Transverse colon (tissue), 4 donors: ENCODE measurements at regions not wholly inside any gene's neighbourhood (a gene's known extent, or its start where the extent isn't known, plus 50 kb on each side); places are given as distances from the start of the nearest gene placed in this dataset.
"Not testable (repeated sequence)": the region's sequence is repeated elsewhere in the genome, so short reads cannot be mapped to it uniquely, and the experiment has no call there.

Experiments used
- DNase-seq: peaks from one replicate; pipeline ENCODE4 v3.0.0-alpha.2; 2019
- H3K27ac ChIP-seq, 4 donors: fragments of 200-600 bp; sonication (generic); 2 replicates each; pipeline ENCODE4 v1.5.1; 2016 to 2018; ENCODE audit warnings: inconsistent platforms in 4 of 4
- H3K27me3 ChIP-seq: fragments of 200-600 bp; sonication (generic); 2 replicates; pipeline ENCODE4 v1.5.1; 2017; ENCODE audit warnings: inconsistent platforms
- H3K36me3 ChIP-seq, 4 donors: fragments of 200-600 bp; sonication (generic); 2 replicates each; pipeline ENCODE4 v1.5.1; 2017 to 2019; ENCODE audit warnings: inconsistent platforms in 4 of 4
- H3K4me1 ChIP-seq, 4 donors: fragments of 200-600 bp; sonication (generic); 2 replicates each; pipeline ENCODE4 v1.5.1; 2017 to 2020; ENCODE audit warnings: inconsistent platforms in 4 of 4
- H3K4me3 ChIP-seq, 4 donors: fragments of 200-600 bp; sonication (generic); 1 replicate in 1 of 4; 2 replicates in 3 of 4; pipeline versions ENCODE4 v1.5.1 to v1.6.1; 2017 to 2019; ENCODE audit warnings: inconsistent platforms in 4 of 4
- H3K9me3 ChIP-seq, 2 donors: fragments of 200-600 bp; sonication (generic); 2 replicates each; pipeline ENCODE4 v1.5.1; 2017 to 2019; ENCODE audit warnings: inconsistent platforms in 2 of 2
- EP300 ChIP-seq: sonication (generic); formaldehyde crosslinking; IDR thresholded peaks from one replicate; pipeline ENCODE4 v1.6.1; 2017; ENCODE audit warnings: antibody characterized with exemption, low read depth
- POLR2A ChIP-seq: fragments of 450-650 bp; IDR thresholded peaks from one replicate; pipeline ENCODE4 v1.6.1; 2016; ENCODE audit warnings: antibody characterized with exemption, mild to moderate bottlenecking, moderate library complexity
- POLR2AphosphoS5 ChIP-seq, 3 donors: sonication (generic); formaldehyde crosslinking; IDR thresholded peaks; one replicate each; pipeline ENCODE4 v1.6.1; 2016; ENCODE audit warnings: antibody characterized with exemption in 3 of 3
- WGBS, 2 donors: methylation state at CpG; one replicate each; pipeline ENCODE4 v1.1.5; 2018; ENCODE audit warnings: low coverage in 1 of 2; 5-methylcytosine and 5-hydroxymethylcytosine counted together
- in situ Hi-C, 4 donors: fragments of 200-750 bp; cut with MboI; loops; one replicate each; pipeline versions ENCODE4 v1.15.0 to v1.15.1; 2017; ENCODE audit warnings: low sequenced_read_pairs in 3 of 4, low pct_ligation_motif_present in 1 of 4, low pct_unique_long_range_greater_than_20kb in 1 of 4
- intact Hi-C: fragments of 100-400 bp; cut with DNase I; formaldehyde crosslinking; loops from one replicate; pipeline ENCODE4 v1.15.1; 2023; ENCODE audit warnings: low total_unique reads
- TF ChIP-seq, protein P1 (sequence below), 5 experiments: fragments of 200-600 bp in 3 of 5; fragments of 450-650 bp in 2 of 5; sonication (generic) in 3 of 5; IDR thresholded peaks; 1 replicate in 2 of 5; 2 replicates in 3 of 5; pipeline ENCODE4 v1.5.1; 2016 to 2017; ENCODE audit warnings: antibody characterized with exemption in 5 of 5, inconsistent platforms in 3 of 5, mild to moderate bottlenecking in 2 of 5, moderate library complexity in 1 of 5

- 63% methylated on average over 1 of the region's 1 CpG; no CpG with 5 or more reads in 1 of the 2 donors for whole genome bisulfite sequencing, 2 donors
- in situ Hi-C loops: no loop called here
- Histone ChIP-seq H3K4me3 (no peak overlapping the region), H3K27ac (no peak overlapping the region), H3K36me3 (no peaks in the 10 kb centered on the region), H3K4me1 (no peaks in the 10 kb centered on the region), H3K9me3 (no peaks in the 10 kb centered on the region), H3K27me3 (no peaks in the 10 kb centered on the region)
- DNase-seq: no peak
- intact Hi-C loops: no loop called here
- TF ChIP-seq, protein P1, sequence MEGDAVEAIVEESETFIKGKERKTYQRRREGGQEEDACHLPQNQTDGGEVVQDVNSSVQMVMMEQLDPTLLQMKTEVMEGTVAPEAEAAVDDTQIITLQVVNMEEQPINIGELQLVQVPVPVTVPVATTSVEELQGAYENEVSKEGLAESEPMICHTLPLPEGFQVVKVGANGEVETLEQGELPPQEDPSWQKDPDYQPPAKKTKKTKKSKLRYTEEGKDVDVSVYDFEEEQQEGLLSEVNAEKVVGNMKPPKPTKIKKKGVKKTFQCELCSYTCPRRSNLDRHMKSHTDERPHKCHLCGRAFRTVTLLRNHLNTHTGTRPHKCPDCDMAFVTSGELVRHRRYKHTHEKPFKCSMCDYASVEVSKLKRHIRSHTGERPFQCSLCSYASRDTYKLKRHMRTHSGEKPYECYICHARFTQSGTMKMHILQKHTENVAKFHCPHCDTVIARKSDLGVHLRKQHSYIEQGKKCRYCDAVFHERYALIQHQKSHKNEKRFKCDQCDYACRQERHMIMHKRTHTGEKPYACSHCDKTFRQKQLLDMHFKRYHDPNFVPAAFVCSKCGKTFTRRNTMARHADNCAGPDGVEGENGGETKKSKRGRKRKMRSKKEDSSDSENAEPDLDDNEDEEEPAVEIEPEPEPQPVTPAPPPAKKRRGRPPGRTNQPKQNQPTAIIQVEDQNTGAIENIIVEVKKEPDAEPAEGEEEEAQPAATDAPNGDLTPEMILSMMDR (IDR thresholded peaks at IDR 0.05): no peak
- TF ChIP-seq EP300 (no peak), POLR2A (no peak), POLR2AphosphoS5 (IDR thresholded peaks at IDR 0.05) (no peak)
Observed at GRCh38 chrX:63258144-63258543, 93.0 kb downstream of the SPIN4 start.

DNA sequence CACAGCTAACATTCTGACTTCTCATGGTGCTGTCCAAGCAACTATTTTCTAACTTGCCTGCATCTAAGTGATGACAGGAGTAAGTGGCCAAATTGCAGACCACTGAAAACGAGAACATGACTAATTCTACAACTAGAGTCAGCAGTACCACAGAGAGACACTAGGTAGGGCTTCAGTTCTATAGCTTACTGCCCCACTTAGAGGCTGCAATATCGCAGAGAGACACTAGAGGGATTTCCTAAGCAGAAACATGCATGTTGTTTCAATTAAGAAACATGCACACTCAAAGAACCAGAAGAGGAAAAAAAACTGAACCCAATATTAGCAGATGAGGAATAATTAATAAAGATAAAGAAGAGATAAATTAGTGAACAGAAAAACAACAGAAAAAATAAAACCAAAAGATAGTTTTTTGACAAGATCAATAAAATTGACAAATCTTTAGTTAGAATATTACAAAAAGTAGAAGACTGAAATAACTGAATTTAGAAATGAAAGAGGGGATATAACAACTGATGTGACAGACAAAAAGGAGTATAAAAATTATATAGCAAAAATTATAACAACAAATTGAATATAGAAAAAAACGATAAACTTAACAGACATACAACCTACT, 100.8 kb downstream of the SPIN4 start:
- H3K27ac ChIP-seq: no peak overlapping the region
- 35 to 89% methylated on average over 1 to 3 of the region's 3 CpGs for WGBS, 2 donors
- no peaks in the 10 kb centered on the region for H3K4me1 ChIP-seq
- DNase-seq: peak; percentile 17
- intact Hi-C loops: no loop called here
- TF ChIP-seq POLR2AphosphoS5 (IDR thresholded peaks at IDR 0.05): no peak
- no peak for TF ChIP-seq POLR2A
- no peak for TF ChIP-seq EP300
- TF ChIP-seq, protein P1 (IDR thresholded peaks at IDR 0.05): peak; percentile 70 to 87 (median 80)
- H3K4me3 ChIP-seq: no peak overlapping the region
- no peaks in the 10 kb centered on the region for H3K36me3 ChIP-seq
- no peaks in the 10 kb centered on the region for H3K9me3 ChIP-seq
- in situ Hi-C loops: no loop called here
- no peaks in the 10 kb centered on the region for H3K27me3 ChIP-seq

- H3K27me3 ChIP-seq, DNase-seq, in situ Hi-C loops, H3K36me3 ChIP-seq, H3K27ac ChIP-seq, H3K9me3 ChIP-seq, H3K4me3 ChIP-seq, H3K4me1 ChIP-seq, intact Hi-C loops: not testable (repeated sequence)
- WGBS, 2 donors: no CpG with 5 or more reads among the region's 2 CpGs
Observed at GRCh38 chrX:63242689-63243088, 108.4 kb downstream of the SPIN4 start.

GRCh38 chrX:63235963-63236362, 115.2 kb downstream of the SPIN4 start:
- H3K4me1 ChIP-seq, in situ Hi-C loops, H3K9me3 ChIP-seq, H3K27ac ChIP-seq, H3K4me3 ChIP-seq, H3K36me3 ChIP-seq, DNase-seq, H3K27me3 ChIP-seq, intact Hi-C loops: not testable (repeated sequence)
- no CpG with 5 or more reads among the region's 2 CpGs for WGBS, 2 donors

DNA sequence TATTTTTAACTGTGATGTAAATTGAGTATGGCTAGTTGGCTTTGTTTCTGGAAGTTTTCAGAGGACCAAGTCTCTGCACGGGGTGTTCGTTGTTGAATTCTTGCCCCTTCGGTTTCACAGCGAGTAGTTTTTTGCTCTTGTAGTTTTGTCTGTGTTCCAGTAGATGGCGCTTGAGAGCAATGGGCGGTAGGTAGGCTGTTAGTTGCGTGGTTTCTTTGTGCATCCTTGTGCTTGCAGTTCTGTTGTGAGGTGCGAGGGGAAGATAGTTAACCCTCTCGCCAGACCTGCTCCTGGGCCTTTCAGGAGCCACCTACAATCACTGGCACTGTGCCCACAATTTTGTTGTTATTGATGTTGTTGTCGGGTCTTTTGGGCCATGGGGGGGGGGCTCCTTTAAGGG, 118.1 kb downstream of the SPIN4 start:
- in situ Hi-C loops, H3K4me1 ChIP-seq, intact Hi-C loops, H3K27ac ChIP-seq, H3K36me3 ChIP-seq, H3K9me3 ChIP-seq, H3K4me3 ChIP-seq, H3K27me3 ChIP-seq, DNase-seq: not testable (repeated sequence)
- no CpG with 5 or more reads among the region's 10 CpGs for WGBS, 2 donors

DNA sequence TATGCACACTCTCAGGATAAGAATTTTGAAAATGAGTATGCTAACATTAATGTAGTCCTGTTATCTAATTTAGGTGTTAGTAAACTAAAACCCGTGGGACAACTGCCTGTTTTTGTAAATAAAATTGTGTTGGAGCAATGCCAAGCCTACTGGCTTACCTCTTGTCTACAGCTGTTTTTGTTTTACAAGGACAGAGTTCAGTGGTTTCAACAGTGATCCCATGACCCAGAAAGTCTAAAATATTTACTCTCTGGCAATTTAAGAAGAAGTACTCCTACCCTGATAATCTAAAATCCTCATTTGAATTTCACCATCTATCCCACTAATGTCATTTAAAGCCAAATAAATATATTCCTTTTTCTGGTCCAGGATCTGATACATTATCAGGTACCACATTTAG, 132.9 kb downstream of the SPIN4 start:
- DNase-seq, H3K4me3 ChIP-seq, H3K36me3 ChIP-seq, H3K4me1 ChIP-seq, in situ Hi-C loops, H3K9me3 ChIP-seq, H3K27ac ChIP-seq, H3K27me3 ChIP-seq, intact Hi-C loops: not testable (repeated sequence)
- no CpG with 5 or more reads among the region's 1 CpG for WGBS, 2 donors

- no CpG with 5 or more reads among the region's 1 CpG for WGBS, 2 donors
- H3K27me3 ChIP-seq, H3K9me3 ChIP-seq, in situ Hi-C loops, H3K4me3 ChIP-seq, H3K27ac ChIP-seq, intact Hi-C loops, DNase-seq, H3K4me1 ChIP-seq, H3K36me3 ChIP-seq: not testable (repeated sequence)
Observed at GRCh38 chrX:63217549-63217948, 133.6 kb downstream of the SPIN4 start.

DNA sequence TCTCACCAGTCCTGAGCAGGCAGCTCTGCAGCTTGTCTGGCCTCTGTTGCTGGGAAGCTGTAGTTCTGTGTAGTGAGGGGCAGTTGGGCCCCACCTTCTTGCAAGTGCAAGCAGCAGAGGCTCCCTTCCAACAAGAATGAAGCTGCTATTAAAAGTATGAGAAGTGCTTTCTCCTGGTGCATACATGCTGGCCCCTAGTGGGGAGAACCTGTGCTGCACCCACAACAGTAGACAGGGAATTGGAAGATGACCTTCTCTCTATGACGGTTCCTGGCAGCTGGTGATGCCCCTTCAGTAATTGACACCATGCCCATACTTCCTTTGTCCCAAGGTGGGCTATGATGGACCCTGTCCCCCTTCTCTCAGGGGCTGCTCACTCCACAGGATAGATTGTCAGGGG, 141.5 kb downstream of the SPIN4 start:
- no CpG with 5 or more reads among the region's 1 CpG for WGBS, 2 donors
- DNase-seq, H3K9me3 ChIP-seq, H3K27ac ChIP-seq, in situ Hi-C loops, H3K4me3 ChIP-seq, H3K27me3 ChIP-seq, H3K4me1 ChIP-seq, H3K36me3 ChIP-seq, intact Hi-C loops: not testable (repeated sequence)

GRCh38 chrX:63209128-63209527, 142.0 kb downstream of the SPIN4 start:
- in situ Hi-C loops, H3K9me3 ChIP-seq, H3K4me1 ChIP-seq, DNase-seq, H3K27me3 ChIP-seq, intact Hi-C loops, H3K27ac ChIP-seq, H3K4me3 ChIP-seq, H3K36me3 ChIP-seq: not testable (repeated sequence)
- no CpG with 5 or more reads among the region's 4 CpGs for WGBS, 2 donors
